GM23338 (cell line): ENCODE measurements at regions not wholly inside any gene's neighbourhood (a gene's known extent, or its start where the extent isn't known, plus 50 kb on each side); places are given as distances from the start of the nearest gene placed in this dataset.

Experiments
- ATAC-seq: fragments of 200-7000 bp; cut with Tn5 transposase; 3 replicates; pipeline ENCODE4 v1.9.1; 2020
- DNase-seq: peaks from one replicate; pipeline ENCODE4 v3.0.0-alpha.2; 2015; ENCODE audit warnings: low spot score
- H2AFZ ChIP-seq: fragments of 200-600 bp; sonication (generic); 2 replicates; pipeline ENCODE4 v1.8.0; 2016; ENCODE audit warnings: antibody characterized with exemption, mild to moderate bottlenecking, moderate library complexity
- H3F3A ChIP-seq: fragments of 200-600 bp; sonication (generic); replicated peaks from 2 replicates; pipeline ENCODE4 v1.8.0; 2017; ENCODE audit warnings: antibody characterized with exemption, mixed run types, low read depth
- H3K27ac ChIP-seq: fragments of 200-600 bp; sonication (generic); 2 replicates; pipeline ENCODE4 v1.6.1; 2016; ENCODE audit warnings: low read depth
- H3K27me3 ChIP-seq: fragments of 200-600 bp; sonication (generic); 2 replicates; pipeline ENCODE4 v1.8.0; 2016; ENCODE audit warnings: mild to moderate bottlenecking, mixed run types, moderate library complexity; ENCODE audit not compliant: insufficient read depth
- H3K36me3 ChIP-seq: fragments of 200-600 bp; sonication (generic); 2 replicates; pipeline ENCODE4 v1.8.0; 2016; ENCODE audit warnings: mild to moderate bottlenecking; ENCODE audit not compliant: insufficient read depth
- H3K4me1 ChIP-seq: fragments of 200-600 bp; sonication (generic); 2 replicates; pipeline ENCODE4 v1.8.0; 2016; ENCODE audit warnings: mild to moderate bottlenecking, moderate library complexity; ENCODE audit not compliant: insufficient read depth
- H3K4me2 ChIP-seq: fragments of 200-600 bp; sonication (generic); 2 replicates; pipeline ENCODE4 v1.7.1; 2017; ENCODE audit warnings: mixed run types
- H3K4me3 ChIP-seq: fragments of 200-600 bp; sonication (generic); 2 replicates; pipeline ENCODE4 v1.6.1; 2016; ENCODE audit warnings: mixed run types
- H3K79me2 ChIP-seq: fragments of 200-600 bp; sonication (generic); replicated peaks from 2 replicates; pipeline ENCODE4 v1.8.0; 2017; ENCODE audit warnings: mild to moderate bottlenecking; ENCODE audit not compliant: insufficient read depth
- H3K9me2 ChIP-seq: fragments of 200-600 bp; sonication (generic); 2 replicates; pipeline ENCODE4 v1.8.0; 2017; ENCODE audit not compliant: insufficient read depth
- H4K20me1 ChIP-seq: fragments of 200-600 bp; sonication (generic); replicated peaks from 2 replicates; pipeline ENCODE4 v1.8.0; 2017; ENCODE audit warnings: mild to moderate bottlenecking; ENCODE audit not compliant: insufficient read depth
- H3K27ac Mint-ChIP-seq: 2 replicates; pipeline ENCODE4 v1.8.0; 2020; ENCODE audit warnings: inconsistent platforms, mild to moderate bottlenecking, moderate library complexity, mixed read lengths
- H3K27me3 Mint-ChIP-seq: 3 replicates; pipeline ENCODE4 v1.8.0; 2022; ENCODE audit warnings: low read depth, mild to moderate bottlenecking, moderate library complexity, mixed read lengths, inconsistent platforms; ENCODE audit not compliant: insufficient read depth, poor library complexity
- H3K36me3 Mint-ChIP-seq: 3 replicates; pipeline ENCODE4 v1.8.0; 2021; ENCODE audit warnings: low read depth, mild to moderate bottlenecking, inconsistent platforms, moderate library complexity, mixed read lengths
- H3K4me1 Mint-ChIP-seq: 3 replicates; pipeline ENCODE4 v1.8.0; 2020; ENCODE audit warnings: mild to moderate bottlenecking, inconsistent platforms, mixed read lengths
- H3K4me3 Mint-ChIP-seq: 3 replicates; pipeline ENCODE4 v1.8.0; 2021; ENCODE audit warnings: moderate library complexity, mild to moderate bottlenecking, inconsistent platforms, mixed read lengths
- H3K9me3 Mint-ChIP-seq: 3 replicates; pipeline ENCODE4 v1.8.0; 2020; ENCODE audit warnings: moderate library complexity, mild to moderate bottlenecking, inconsistent platforms, mixed read lengths
- CREB1 ChIP-seq: fragments of 250-450 bp; sonication (Bioruptor Pico); IDR thresholded peaks from 2 replicates; pipeline ENCODE4 v1.5.0; 2020; ENCODE audit warnings: low read depth, mild to moderate bottlenecking, moderate library complexity
- ETS1 ChIP-seq: IDR thresholded peaks from 2 replicates; pipeline ENCODE4 v1.6.1; 2016; ENCODE audit warnings: antibody characterized with exemption
- EZH2 ChIP-seq: fragments of 200-600 bp; sonication (generic); IDR thresholded peaks from one replicate; pipeline ENCODE4 v1.8.0; 2017; ENCODE audit warnings: antibody characterized with exemption, mild to moderate bottlenecking, low read depth; ENCODE audit not compliant: unreplicated experiment
- EZH2phosphoT487 ChIP-seq: fragments of 200-600 bp; sonication (generic); IDR thresholded peaks from one replicate; pipeline ENCODE4 v1.8.1; 2018; ENCODE audit warnings: antibody characterized with exemption; ENCODE audit not compliant: unreplicated experiment
- JUNB ChIP-seq: IDR thresholded peaks from one replicate; pipeline ENCODE4 v1.6.1; 2016; ENCODE audit warnings: antibody characterized with exemption; ENCODE audit not compliant: unreplicated experiment
- NANOG ChIP-seq: IDR thresholded peaks from 2 replicates; pipeline ENCODE4 v1.6.1; 2016; ENCODE audit warnings: antibody characterized with exemption, borderline replicate concordance
- POLR2AphosphoS5 ChIP-seq: IDR thresholded peaks from 2 replicates; pipeline ENCODE4 v1.6.1; 2016; ENCODE audit warnings: antibody characterized with exemption, low read depth
- REST ChIP-seq: IDR thresholded peaks from one replicate; pipeline ENCODE4 v1.6.1; 2018; ENCODE audit warnings: antibody characterized with exemption; ENCODE audit not compliant: unreplicated experiment
- STAT1 ChIP-seq: IDR thresholded peaks from one replicate; pipeline ENCODE4 v1.6.1; 2016; ENCODE audit warnings: antibody characterized with exemption; ENCODE audit not compliant: unreplicated experiment
- ZNF114 ChIP-seq: fragments of 250-450 bp; sonication (Bioruptor Pico); IDR thresholded peaks from 2 replicates; pipeline ENCODE4 v1.5.0; 2020; ENCODE audit warnings: mild to moderate bottlenecking, moderate library complexity
- ZNF331 ChIP-seq: fragments of 250-450 bp; sonication (Bioruptor Pico); IDR thresholded peaks from 2 replicates; pipeline ENCODE4 v1.5.0; 2020; ENCODE audit warnings: low read depth, mild to moderate bottlenecking, moderate library complexity
- ZNF462 ChIP-seq: fragments of 250-450 bp; sonication (Bioruptor Pico); IDR thresholded peaks from 2 replicates; pipeline ENCODE4 v1.5.0; 2020; ENCODE audit warnings: mild to moderate bottlenecking, moderate library complexity
- TF ChIP-seq, protein P1 (sequence below), 2 experiments: fragments of 200-600 bp in 1 of 2; sonication (generic) in 1 of 2; conservative IDR thresholded peaks; 2 replicates each; pipeline versions ENCODE4 v1.5.1 to v1.6.1; 2016 to 2017; ENCODE audit warnings: antibody characterized with exemption in 2 of 2, low read depth in 2 of 2, mild to moderate bottlenecking in 2 of 2, moderate library complexity in 1 of 2

- TF ChIP-seq, protein P1, sequence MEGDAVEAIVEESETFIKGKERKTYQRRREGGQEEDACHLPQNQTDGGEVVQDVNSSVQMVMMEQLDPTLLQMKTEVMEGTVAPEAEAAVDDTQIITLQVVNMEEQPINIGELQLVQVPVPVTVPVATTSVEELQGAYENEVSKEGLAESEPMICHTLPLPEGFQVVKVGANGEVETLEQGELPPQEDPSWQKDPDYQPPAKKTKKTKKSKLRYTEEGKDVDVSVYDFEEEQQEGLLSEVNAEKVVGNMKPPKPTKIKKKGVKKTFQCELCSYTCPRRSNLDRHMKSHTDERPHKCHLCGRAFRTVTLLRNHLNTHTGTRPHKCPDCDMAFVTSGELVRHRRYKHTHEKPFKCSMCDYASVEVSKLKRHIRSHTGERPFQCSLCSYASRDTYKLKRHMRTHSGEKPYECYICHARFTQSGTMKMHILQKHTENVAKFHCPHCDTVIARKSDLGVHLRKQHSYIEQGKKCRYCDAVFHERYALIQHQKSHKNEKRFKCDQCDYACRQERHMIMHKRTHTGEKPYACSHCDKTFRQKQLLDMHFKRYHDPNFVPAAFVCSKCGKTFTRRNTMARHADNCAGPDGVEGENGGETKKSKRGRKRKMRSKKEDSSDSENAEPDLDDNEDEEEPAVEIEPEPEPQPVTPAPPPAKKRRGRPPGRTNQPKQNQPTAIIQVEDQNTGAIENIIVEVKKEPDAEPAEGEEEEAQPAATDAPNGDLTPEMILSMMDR (conservative IDR thresholded peaks at IDR 0.05; ENCODE audit: low read depth in 2 of 2), result no peak
- no peak for TF ChIP-seq EZH2phosphoT487
Observed at GRCh38 chr2:46843316-46843715, 72.3 kb downstream of the MCFD2 start (continued).

- H3K36me3 Mint-ChIP-seq, result no peaks in the 10 kb centered on the region
- no peak overlapping the region for H3K27ac Mint-ChIP-seq
- peaks cover 3% of the 10 kb centered on the region for H3K27me3 Mint-ChIP-seq
- TF ChIP-seq JUNB (no peak), ETS1 (no peak), NANOG (no peak), STAT1 (no peak), EZH2 (no peak), ZNF114 (no peak), EZH2phosphoT487 (no peak), ZNF331 (CRISPR knock-in tag) (no peak), CREB1 (CRISPR knock-in tag) (no peak), ZNF462 (no peak), POLR2AphosphoS5 (no peak), REST (no peak)
Observed at GRCh38 chr2:46842876-46843275, 72.7 kb downstream of the MCFD2 start.

More at GRCh38 chr2:46842876-46843275, 72.7 kb downstream of the MCFD2 start:
- no peaks in the 10 kb centered on the region for H3K27me3 ChIP-seq
- no peaks in the 10 kb centered on the region for H3K36me3 ChIP-seq
- no peak for DNase-seq
- H3F3A ChIP-seq, result no peaks in the 10 kb centered on the region
- H3K9me2 ChIP-seq, result peaks cover 5% of the 10 kb centered on the region; the same call in 1 of the 2 replicates
- no peak overlapping the region for H2AFZ ChIP-seq
- no peak for ATAC-seq
- no peaks in the 10 kb centered on the region for H3K4me1 ChIP-seq
- no peaks in the 10 kb centered on the region for H3K9me3 Mint-ChIP-seq
- peaks cover 2% of the 10 kb centered on the region for H3K4me1 Mint-ChIP-seq
- H3K4me3 ChIP-seq, result no peak overlapping the region
- no peaks in the 10 kb centered on the region for H4K20me1 ChIP-seq
- no peaks in the 10 kb centered on the region for H3K79me2 ChIP-seq
- no peak overlapping the region for H3K4me2 ChIP-seq
- H3K4me3 Mint-ChIP-seq, result no peak overlapping the region
- no peak overlapping the region for H3K27ac ChIP-seq
